ENCODE measurements at regions not wholly inside any gene's neighbourhood (a gene's known extent, or its start where the extent isn't known, plus 50 kb on each side); places are given as distances from the start of the nearest gene placed in this dataset.
"Not testable (repeated sequence)": the region's sequence is repeated elsewhere in the genome, so short reads cannot be mapped to it uniquely, and the experiment has no call there.

DNA sequence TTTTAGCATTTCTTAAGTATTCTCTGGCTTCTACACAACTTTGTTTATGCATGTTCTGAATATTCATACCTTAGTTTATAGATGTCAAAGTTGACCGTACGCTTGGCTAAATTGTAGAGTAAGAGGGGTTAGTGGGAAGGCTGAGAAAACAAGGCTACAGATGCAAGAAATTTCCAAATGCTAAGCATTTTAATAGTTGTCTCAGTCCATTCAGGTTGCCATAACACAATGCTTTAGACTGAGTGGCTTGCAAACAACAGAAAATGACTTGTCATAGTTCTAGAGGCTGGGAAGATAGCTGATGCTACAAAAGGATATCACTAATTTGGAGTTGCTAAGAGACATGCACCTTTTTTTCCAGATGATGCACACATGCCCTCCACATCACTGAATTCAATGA lies 53.0 kb upstream of the C1QTNF3 start:
- not testable (repeated sequence) for DNase-seq (ENCODE audit: low read depth); H3K4me3 ChIP-seq (ENCODE audit: low read depth, low read length)

DNA sequence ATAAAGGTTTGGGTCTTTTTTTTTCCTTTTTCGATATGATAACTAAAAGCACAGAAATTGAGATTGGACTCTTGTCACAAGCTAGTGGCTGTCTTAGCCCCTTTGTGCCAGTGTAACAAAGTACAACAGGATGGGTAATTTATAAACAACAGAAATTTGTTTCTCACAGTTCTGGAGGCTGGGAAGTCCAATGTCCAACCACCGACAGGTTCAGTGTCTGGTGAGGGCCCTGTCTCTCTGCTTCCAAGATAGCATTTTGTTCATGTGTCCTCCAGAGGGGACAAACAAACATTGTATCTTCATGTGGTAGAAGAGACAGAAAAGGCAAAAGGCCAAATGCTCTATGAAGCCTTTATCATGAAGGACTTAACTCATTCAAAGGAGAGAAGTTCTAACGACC lies 56.9 kb upstream of the C1QTNF3 start:
- DNase-seq (ENCODE audit: low read depth), result not testable (repeated sequence)

DNA sequence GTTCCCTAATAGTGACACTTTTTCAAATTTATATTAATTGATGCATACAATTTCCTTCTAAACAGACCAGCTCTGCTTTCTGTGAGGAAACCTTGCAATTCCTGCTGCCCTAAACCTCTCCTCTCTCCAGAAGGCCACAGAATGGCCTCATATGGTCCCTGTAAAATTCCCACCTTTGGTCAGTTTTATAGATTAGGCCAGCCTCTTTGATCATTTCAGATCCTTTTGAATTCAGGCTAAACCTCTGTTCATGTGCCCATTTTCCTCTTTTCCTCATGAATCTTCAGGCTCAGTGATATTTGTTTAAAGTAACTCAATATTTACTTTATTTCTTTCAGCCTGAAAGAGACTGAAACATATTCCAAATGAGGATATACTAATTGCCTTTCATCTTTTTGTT lies 58.6 kb upstream of the C1QTNF3 start:
- H3K4me3 ChIP-seq (ENCODE audit: low read depth, low read length); DNase-seq (ENCODE audit: low read depth): not testable (repeated sequence)

More for the DNA sequence above, 56.9 kb upstream of the C1QTNF3 start:
- not testable (repeated sequence) for H3K4me3 ChIP-seq (ENCODE audit: low read depth, low read length)

DNA sequence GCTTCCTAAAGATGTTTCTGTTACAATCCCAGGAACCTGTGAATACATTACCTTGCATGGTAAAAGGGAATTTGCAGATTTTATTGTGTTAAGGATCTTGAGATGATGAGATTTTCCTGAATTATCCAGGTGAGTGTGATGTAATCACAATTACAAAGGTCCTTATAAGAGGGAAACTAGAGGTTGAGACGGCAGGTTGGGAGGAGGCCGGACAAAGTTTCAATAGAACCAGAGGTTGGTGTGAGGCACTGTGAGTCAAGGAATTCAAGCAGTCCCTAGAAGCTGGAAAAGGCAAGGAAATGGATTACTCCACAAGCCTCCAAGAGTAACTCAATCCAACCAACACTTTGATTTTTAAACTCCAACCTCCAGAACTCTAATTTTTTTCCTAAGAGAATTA lies 65.9 kb upstream of the C1QTNF3 start:
- H3K4me3 ChIP-seq (ENCODE audit: low read depth, low read length), result not testable (repeated sequence)

DNA sequence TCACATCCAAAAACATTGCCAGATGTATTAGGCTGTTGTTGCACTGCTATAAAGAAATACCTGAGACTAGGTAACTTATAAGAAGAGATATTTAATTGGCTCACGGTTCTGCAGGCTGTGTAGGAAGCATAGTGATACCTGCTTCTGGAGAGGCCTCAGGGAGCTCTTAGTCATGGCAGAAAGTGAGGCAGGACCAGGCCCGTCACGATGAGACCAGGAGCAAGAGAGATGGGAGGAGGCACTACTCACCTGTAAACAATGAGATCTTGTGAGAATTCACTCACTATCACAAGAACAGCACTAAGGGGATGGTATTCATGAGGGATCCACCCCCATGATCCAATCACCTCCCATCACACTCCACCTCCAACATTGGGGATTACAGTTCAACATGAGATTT lies 81.3 kb upstream of the C1QTNF3 start:
- DNase-seq (ENCODE audit: low read depth); H3K4me3 ChIP-seq (ENCODE audit: low read depth, low read length): not testable (repeated sequence)

More for the DNA sequence above, 65.9 kb upstream of the C1QTNF3 start:
- not testable (repeated sequence) for DNase-seq (ENCODE audit: low read depth)

DNA sequence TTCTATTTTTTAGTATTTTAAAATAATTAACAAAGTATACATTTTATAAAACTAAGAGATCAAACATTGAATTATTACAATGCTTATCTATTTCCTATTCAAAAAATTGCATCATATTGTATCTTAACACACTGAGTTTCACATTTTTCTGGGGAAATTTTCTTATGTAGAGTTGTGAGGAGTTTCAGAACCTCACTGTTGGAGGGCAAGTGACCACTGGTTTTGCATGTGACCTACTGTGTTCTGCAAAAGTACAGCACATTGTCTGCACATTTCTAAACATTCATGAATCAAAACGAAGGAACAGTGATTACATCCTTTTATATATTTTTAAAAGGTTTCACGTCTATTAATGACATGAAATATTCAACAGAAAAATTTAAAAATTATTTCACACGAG lies 82.3 kb upstream of the C1QTNF3 start:
- not testable (repeated sequence) for H3K4me3 ChIP-seq (ENCODE audit: low read depth, low read length); DNase-seq (ENCODE audit: low read depth)

DNA sequence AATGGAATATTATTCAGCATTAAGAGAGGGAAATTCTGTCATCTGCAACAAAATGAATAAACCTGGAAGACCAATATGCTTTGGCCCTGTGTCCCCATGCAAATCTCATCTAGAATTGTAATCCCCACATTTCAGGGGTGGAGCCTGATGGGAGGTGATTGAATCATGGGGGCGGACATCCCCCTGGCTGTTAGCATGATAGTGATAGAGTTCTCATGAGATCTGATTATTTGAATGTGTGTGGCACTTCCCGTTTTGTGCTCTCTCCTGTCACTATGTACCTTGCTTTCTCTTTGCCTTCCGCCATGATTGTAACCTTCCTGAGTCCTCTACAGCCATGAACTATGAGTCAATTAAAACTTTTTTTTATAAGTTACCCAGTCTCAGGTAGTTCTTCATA lies 83.7 kb upstream of the C1QTNF3 start:
- not testable (repeated sequence) for H3K4me3 ChIP-seq (ENCODE audit: low read depth, low read length); DNase-seq (ENCODE audit: low read depth)

DNA sequence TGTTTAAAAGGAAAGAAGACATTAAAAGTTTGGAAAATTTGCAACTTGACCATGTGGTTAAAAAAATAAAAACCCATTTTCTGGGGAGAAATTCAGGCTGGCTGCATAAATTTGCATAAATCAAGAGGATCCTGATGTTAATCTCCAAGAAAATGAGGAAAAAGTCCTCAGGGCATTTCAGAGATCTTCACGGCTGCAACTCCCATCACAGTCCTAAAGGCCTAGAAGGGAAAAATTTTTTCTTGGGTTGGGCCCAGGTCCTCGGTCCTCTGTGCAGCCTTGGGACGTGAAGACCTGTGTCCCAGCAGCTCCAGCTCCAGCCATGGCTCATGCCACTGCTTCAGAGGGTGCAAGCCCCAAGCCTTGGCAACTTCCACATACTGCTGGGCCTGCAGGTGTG lies 84.8 kb upstream of the C1QTNF3 start:
- not testable (repeated sequence) for H3K4me3 ChIP-seq (ENCODE audit: low read depth, low read length); DNase-seq (ENCODE audit: low read depth)

DNA sequence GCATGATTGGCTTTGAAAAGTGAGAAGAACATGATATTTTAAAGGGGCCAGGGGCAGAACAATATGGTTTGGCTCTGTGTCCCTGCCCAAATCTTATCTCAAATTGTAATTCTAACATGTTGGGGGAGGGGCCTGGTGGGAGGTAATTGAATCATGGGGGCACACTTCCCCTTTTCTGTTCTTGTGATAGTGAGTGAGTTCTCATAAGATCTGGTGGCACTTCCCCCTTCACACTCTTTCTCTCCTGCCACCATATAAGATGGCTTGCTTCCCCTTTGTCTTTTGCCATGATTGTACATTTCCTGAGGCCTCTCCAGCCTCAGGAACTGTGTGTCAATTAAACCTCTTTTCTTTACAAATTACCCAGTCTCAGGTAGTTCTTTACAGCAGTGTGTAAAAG lies 85.9 kb upstream of the C1QTNF3 start:
- DNase-seq (ENCODE audit: low read depth); H3K4me3 ChIP-seq (ENCODE audit: low read depth, low read length): not testable (repeated sequence)

DNA sequence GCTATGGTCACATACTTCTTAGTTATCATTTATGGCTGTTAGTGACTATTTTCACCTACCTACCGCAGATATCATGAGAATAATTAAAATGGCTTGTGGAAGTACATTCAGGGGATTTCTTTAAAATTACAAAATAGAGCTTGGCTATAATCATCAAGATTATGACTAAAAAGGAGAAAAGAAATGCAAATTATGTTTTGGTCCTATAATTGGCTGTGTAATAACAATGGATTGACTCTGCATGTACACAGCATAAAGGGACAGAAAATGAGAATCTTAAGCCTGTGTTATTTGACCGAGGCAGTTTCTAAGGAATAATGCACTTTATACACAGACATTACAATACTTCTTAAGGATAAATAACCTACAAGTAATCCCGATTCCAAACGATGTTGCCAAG lies 112.0 kb upstream of the C1QTNF3 start:
- not testable (repeated sequence) for DNase-seq (ENCODE audit: low read depth); H3K4me3 ChIP-seq (ENCODE audit: low read depth, low read length)

DNA sequence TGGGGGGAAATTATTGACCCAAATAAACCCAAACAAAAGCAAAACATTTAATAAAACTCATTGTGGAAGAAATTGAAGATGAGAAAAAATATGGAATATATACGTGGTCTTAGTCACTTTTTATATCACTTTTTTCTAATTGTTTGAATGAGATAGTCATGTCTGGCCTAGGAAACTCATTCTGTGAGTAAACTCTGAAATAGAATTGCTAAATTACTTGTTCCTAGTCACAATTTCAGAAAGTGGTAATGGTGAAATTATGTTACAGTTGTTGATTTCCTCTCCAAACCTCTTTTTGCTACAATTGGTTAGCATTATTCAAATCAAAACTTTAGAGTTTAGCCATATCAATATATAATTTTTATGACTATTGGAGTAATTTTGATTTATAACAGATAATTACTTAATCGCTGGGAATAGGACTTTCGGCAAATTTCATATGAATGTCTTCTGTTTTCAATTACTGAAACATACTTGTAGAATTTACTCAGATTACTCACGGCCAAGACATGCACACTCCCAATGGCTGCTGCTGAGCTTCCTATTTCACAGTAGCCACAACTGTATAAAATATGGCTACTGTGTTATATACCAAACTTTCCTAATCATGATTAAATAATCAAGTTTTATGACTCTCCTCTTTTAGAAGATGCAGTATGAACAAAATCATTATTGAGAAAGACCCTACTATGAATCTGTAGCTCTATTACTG lies 113.8 kb upstream of the C1QTNF3 start:
- not testable (repeated sequence) for H3K4me3 ChIP-seq (ENCODE audit: low read depth, low read length)
- DNase-seq (ENCODE audit: low read depth), result peak; percentile 10

DNA sequence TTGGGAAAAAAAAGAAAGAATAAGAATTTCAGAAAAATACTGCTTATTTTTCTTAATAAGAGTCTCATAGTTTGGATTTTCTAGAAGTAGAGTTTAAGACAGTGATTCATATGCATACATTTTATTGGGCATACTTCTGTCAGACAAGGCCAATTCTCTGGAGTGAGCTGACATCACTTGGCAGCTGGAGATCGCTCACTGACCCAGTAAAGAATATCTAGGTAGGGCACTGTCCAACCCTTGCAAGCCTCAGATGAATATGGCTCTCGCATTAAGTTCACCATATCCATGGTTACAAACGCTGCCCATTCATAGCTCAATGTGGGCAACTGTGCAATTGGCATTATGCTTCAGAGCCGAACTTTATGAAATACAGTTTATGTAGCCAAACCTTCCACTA lies 117.9 kb upstream of the C1QTNF3 start:
- DNase-seq (ENCODE audit: low read depth); H3K4me3 ChIP-seq (ENCODE audit: low read depth, low read length): not testable (repeated sequence)

DNA sequence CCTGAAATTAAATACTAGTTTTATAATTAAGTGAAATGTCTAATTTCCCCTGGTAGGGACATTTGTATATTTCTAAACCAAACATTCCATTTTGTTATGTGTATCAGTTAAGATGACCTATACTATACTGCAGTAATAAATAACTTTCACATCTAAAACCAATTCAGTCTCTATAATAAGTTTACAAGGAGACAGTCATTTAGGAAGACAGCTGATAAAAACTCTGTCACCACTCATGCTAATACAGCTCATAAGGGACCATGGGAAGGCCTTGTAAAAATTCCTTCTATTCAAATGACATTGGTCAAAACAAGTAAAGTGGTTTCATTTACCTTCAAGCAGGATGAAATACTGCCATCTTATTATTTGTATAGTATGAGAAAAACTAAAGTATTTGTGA lies 128.4 kb upstream of the C1QTNF3 start:
- not testable (repeated sequence) for DNase-seq (ENCODE audit: low read depth); H3K4me3 ChIP-seq (ENCODE audit: low read depth, low read length)

DNA sequence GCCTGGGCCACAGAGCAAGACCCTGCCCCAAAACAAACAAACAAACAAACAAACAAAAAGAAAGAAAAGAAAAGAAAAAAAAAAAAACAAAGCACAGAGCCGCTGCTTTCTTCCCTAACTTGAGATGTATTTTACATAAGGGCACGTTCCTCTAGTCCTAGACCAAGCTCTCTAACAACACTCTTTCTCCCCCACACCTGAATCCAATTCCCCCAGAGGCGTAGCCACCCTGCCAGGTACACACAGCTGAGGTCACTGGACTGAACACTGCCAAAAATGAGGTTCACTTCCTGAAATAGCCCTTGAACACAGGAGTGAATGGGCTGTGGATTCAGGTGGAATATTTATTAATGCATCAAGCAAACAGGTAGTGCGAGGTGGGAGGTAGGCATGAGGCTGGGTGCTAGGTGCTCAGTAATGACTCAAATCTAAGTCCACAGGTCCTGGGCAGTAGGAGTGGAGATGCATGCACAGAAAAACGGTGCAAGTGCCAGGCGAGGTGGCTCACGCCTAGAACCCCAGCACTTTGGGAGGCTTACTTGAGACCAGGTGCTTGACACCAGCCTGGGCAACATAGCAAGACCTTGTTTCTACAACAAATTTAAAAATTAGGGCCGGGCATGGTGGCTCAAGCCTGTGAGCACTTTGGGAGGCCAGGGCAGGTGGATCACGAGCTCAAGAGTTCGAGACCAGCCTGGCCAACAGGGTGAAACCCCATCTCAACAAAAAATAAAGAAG lies 136.6 kb upstream of the C1QTNF3 start:
- DNase-seq (ENCODE audit: low read depth), result not testable (repeated sequence)

DNA sequence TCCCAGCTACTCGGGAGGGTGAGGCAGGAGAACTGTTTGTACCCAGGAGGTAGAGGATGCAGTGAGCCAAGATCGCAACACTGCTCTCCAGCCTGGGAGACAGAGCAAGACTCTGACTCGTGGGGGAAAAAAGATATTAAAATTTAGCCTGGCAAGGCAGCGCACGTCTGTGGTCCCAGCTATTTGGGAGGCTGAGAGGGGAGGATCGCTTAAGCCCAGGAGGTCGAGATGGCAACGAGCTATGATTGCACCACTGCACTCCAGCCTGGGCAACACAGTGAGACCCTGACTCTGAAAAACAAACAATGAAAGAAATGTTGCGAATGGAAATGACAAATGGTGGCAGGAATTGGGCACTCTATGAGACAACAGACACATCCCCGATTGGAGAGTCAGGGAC lies 137.2 kb upstream of the C1QTNF3 start:
- DNase-seq (ENCODE audit: low read depth); H3K4me3 ChIP-seq (ENCODE audit: low read depth, low read length): not testable (repeated sequence)

More for the DNA sequence above, 136.6 kb upstream of the C1QTNF3 start:
- not testable (repeated sequence) for H3K4me3 ChIP-seq (ENCODE audit: low read depth, low read length)

DNA sequence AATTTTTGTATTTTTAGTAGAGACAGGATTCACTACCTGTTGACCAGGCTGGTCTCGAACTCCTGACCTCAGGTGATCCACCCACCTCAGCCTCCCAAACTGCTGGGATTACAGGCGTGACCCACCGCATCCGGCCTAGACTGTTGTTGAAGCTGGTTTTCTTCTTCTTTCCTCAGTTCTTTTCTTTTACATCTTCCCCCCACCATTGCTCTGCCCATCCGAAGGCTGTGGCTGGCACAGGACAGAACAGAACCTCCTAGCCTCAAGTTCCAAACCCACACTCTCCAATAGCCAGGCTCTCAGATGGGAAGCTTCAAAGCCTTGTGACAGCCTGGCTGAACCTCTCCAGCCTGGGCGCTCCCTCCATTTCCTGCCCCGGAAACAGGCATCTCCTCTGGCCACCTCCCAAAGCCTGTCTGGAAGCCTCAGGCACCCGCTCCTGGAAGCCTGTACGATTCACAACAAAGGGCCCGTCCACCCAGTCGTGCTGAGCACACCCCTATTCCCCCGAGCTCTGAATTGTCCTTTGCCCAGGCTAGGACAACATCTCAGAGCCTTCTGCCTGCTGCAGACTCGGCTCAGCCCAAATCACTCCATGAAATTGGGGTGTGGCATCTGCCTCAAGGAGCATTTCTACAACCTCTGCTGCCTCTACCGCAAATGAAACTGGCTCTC lies 138.1 kb upstream of the C1QTNF3 start:
- H3K4me3 ChIP-seq (ENCODE audit: low read depth, low read length); DNase-seq (ENCODE audit: low read depth): not testable (repeated sequence)

DNA sequence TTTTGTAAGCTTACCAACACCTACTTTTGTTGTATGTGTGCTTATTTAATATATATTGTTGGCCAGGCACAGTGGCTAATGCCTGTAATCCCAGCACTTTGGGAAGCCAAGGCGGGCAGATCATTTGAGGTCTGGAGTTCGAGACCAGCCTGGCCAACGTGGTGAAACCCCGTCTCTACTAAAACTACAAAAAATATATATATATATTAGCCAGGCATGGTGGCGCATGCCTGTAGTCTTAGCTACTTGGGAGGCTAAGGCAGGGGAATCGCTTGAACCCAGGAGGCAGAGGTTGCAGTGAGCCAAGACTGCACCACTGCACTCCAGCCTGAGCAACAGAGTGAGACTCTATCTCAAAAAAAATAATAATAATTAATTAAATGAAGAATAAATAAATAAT lies 142.0 kb upstream of the C1QTNF3 start:
- DNase-seq (ENCODE audit: low read depth), result not testable (repeated sequence)

DNA sequence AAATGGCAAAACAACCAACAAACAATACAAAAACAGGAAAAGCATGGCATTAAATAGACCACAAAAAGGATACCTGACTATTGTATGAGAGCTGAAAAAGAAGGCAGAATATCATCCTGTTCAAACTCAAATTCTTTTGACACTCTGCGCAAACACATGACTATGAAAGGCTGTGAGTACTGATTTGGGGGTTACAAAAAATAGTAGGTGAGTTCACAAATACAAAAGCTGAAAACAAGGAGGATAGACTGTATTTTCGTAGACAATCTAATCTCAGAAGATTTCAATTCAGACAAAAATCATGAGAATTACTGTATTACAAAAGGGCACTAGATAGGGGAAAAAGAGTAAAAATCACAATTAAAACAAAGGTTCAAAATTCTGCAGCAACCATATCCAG lies 142.6 kb upstream of the C1QTNF3 start:
- DNase-seq (ENCODE audit: low read depth); H3K4me3 ChIP-seq (ENCODE audit: low read depth, low read length): not testable (repeated sequence)

More for the DNA sequence above, 142.0 kb upstream of the C1QTNF3 start:
- H3K4me3 ChIP-seq (ENCODE audit: low read depth, low read length), result not testable (repeated sequence)

DNA sequence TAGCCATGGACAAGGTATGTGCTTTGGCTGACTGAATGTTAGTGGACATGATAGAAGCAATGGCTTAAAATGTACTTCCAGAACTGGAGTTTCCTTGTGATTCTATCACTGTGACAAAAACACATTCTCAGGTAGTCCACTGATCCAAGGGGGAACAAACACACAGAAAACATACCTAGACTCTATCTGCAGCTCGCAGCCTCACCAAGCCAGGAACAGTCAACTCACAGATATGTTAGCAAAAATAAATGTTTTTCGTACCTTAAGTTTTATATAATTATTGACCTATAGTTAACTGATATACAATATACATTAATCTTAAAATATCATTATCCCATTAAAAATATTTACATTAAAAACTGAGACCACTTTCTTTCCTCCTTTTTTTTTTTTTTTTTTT lies 143.1 kb upstream of the C1QTNF3 start:
- DNase-seq (ENCODE audit: low read depth); H3K4me3 ChIP-seq (ENCODE audit: low read depth, low read length): not testable (repeated sequence)

DNA sequence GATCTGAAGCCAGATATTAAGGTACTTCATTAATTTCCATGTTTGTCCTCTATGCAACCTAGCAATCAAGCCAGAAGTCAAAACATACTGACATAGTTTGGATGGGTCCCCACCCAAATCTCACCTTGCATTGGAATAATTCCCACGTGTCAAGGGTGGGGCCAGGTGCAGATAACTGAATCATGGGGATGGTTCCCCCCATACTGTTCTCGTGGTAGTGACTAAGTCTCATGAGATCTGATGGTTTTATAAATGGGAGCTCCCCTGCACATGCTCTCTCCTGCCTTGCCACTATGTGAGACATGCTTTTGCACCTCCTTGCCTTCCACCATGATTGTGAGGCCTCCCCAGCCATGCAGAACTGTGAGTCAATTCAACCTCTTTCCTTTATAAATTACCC lies 143.9 kb upstream of the C1QTNF3 start:
- not testable (repeated sequence) for H3K4me3 ChIP-seq (ENCODE audit: low read depth, low read length); DNase-seq (ENCODE audit: low read depth)
